Prostate gland (tissue), 2 donors: ENCODE measurements at regions not wholly inside any gene's neighbourhood (a gene's known extent, or its start where the extent isn't known, plus 50 kb on each side); places are given as distances from the start of the nearest gene placed in this dataset.

ENCODE experiments used
- POLR2A ChIP-seq: fragments of 450-650 bp; IDR thresholded peaks from one replicate; pipeline ENCODE4 v1.6.1; 2016; ENCODE audit warnings: antibody characterized with exemption, mild to moderate bottlenecking
- POLR2AphosphoS5 ChIP-seq: sonication (generic); formaldehyde crosslinking; IDR thresholded peaks from one replicate; pipeline ENCODE4 v1.6.1; 2017; ENCODE audit warnings: antibody characterized with exemption
- TF ChIP-seq, protein P1 (sequence below), 4 experiments: fragments of 200-600 bp in 2 of 4; fragments of 450-650 bp in 2 of 4; sonication (generic) in 2 of 4; IDR thresholded peaks; 1 replicate in 3 of 4; 2 replicates in 1 of 4; pipeline ENCODE4 v1.5.1; 2016 to 2019; ENCODE audit warnings: antibody characterized with exemption in 4 of 4, mild to moderate bottlenecking in 2 of 4, moderate library complexity in 2 of 4

DNA sequence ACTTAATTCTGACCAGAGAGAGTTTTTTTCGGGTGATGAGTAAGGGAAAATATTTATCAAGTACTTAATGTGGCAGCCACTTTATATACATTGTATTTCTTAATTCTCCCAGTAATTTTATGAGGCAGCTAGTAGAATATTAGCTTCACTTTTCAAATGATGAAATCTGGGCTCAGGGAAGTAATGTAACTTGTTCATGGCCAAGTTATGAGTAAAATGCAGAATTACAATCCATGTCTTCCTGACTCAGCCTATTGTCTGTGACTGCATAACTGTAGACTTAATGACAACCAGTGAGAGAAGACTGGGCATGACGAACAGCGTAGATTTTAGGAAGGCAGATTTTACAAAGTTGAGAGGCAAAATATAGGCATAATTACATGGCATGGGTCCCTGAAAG, 106.7 kb upstream of the MIS18BP1 start:
- TF ChIP-seq, protein P1, sequence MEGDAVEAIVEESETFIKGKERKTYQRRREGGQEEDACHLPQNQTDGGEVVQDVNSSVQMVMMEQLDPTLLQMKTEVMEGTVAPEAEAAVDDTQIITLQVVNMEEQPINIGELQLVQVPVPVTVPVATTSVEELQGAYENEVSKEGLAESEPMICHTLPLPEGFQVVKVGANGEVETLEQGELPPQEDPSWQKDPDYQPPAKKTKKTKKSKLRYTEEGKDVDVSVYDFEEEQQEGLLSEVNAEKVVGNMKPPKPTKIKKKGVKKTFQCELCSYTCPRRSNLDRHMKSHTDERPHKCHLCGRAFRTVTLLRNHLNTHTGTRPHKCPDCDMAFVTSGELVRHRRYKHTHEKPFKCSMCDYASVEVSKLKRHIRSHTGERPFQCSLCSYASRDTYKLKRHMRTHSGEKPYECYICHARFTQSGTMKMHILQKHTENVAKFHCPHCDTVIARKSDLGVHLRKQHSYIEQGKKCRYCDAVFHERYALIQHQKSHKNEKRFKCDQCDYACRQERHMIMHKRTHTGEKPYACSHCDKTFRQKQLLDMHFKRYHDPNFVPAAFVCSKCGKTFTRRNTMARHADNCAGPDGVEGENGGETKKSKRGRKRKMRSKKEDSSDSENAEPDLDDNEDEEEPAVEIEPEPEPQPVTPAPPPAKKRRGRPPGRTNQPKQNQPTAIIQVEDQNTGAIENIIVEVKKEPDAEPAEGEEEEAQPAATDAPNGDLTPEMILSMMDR (IDR thresholded peaks at IDR 0.05): no peak
- TF ChIP-seq POLR2A: no peak
- TF ChIP-seq POLR2AphosphoS5: no peak
